Aorta (tissue), 5 donors: ENCODE measurements at regions not wholly inside any gene's neighbourhood (a gene's known extent, or its start where the extent isn't known, plus 50 kb on each side); places are given as distances from the start of the nearest gene placed in this dataset.

ENCODE experiments used
- ATAC-seq: fragments of 200-7000 bp; cut with Tn5 transposase; one replicate; pipeline ENCODE4 v1.9.1; 2022; ENCODE audit warnings: moderate library complexity; ENCODE audit not compliant: low FRiP score
- DNase-seq, 2 donors: peaks; one replicate each; pipeline ENCODE4 v3.0.0-alpha.2; 2020
- H3K27ac ChIP-seq, 2 donors: one replicate each; pipeline ENCODE4 v1.5.1; 2013; ENCODE audit warnings: low read length in 2 of 2, mild to moderate bottlenecking in 2 of 2, moderate library complexity in 2 of 2, control low read depth in 1 of 2, inconsistent platforms in 1 of 2, low read depth in 1 of 2
- H3K27me3 ChIP-seq, 2 donors: one replicate each; pipeline ENCODE4 v1.6.1; 2013; ENCODE audit warnings: control low read depth in 1 of 2, low read length in 1 of 2, mild to moderate bottlenecking in 1 of 2, moderate library complexity in 1 of 2; ENCODE audit not compliant: insufficient read depth in 2 of 2, control insufficient read depth in 1 of 2
- H3K36me3 ChIP-seq, 2 donors: one replicate each; pipeline ENCODE4 v1.6.1; 2013; ENCODE audit warnings: control low read depth in 1 of 2, low read length in 1 of 2, mild to moderate bottlenecking in 1 of 2; ENCODE audit not compliant: insufficient read depth in 2 of 2, control insufficient read depth in 1 of 2
- H3K4me1 ChIP-seq, 2 donors: one replicate each; pipeline ENCODE4 v1.6.1; 2013; ENCODE audit warnings: low read length in 2 of 2, control low read depth in 1 of 2, mild to moderate bottlenecking in 1 of 2, moderate library complexity in 1 of 2; ENCODE audit not compliant: insufficient read depth in 2 of 2, control insufficient read depth in 1 of 2
- H3K4me3 ChIP-seq, 2 donors: one replicate each; pipeline ENCODE4 v1.5.1; 2013; ENCODE audit warnings: low read length in 2 of 2, control low read depth in 1 of 2, mild to moderate bottlenecking in 1 of 2
- H3K9me3 ChIP-seq: one replicate; pipeline ENCODE4 v1.6.1; 2013; ENCODE audit warnings: mild to moderate bottlenecking, low read length; ENCODE audit not compliant: control insufficient read depth
- WGBS, 2 donors: extraction: QIAGEN DNeasy Blood & Tissue Kit; methylation state at CpG; one replicate each; pipeline ENCODE4 v1.1.7; 2013; 5-methylcytosine and 5-hydroxymethylcytosine counted together
- intact Hi-C, 2 donors: fragments of 100-400 bp; cut with DNase I; formaldehyde crosslinking; loops; one replicate each; pipeline versions ENCODE4 v1.14.2 to v1.15.0; 2022
- donor health status: healthy with polysubstance abuse.
- donor health status: Bipolar disorder and iron deficiency.
- donor health status: DM: no; HTN: no; CAD: no.
- donor health status: DM: no; HTN: no; CAD: no.
- donor health status: DM: yes; HTN: yes; CAD: no.

- Histone ChIP-seq H3K27me3 (no peaks in the 10 kb centered on the region), H3K9me3 (no peaks in the 10 kb centered on the region), H3K27ac (no peak overlapping the region), H3K36me3 (no peaks in the 10 kb centered on the region), H3K4me3 (no peak overlapping the region), H3K4me1 (no peaks in the 10 kb centered on the region)
- intact Hi-C loops: no loop called here
- ATAC-seq: no peak
- peak in 1 of 2 donors; percentile 70 for DNase-seq
- WGBS, 2 donors: 91 to 95% methylated on average over 1 of the region's 1 CpG
These were observed 258.7 kb downstream of the SPATA31D1 start for GRCh38 chr9:82247318-82247717.

GRCh38 chr9:82252116-82252515, 263.5 kb downstream of the SPATA31D1 start:
- Histone ChIP-seq H3K36me3 (no peaks in the 10 kb centered on the region), H3K4me3 (no peak overlapping the region), H3K27ac (no peak overlapping the region), H3K9me3 (no peaks in the 10 kb centered on the region), H3K4me1 (peaks cover 0 to 10% of the 10 kb centered on the region in 2 donors), H3K27me3 (no peaks in the 10 kb centered on the region)
- intact Hi-C loops: no loop called here
- ATAC-seq: no peak
- DNase-seq: no peak

- DNase-seq (no peak), ATAC-seq (no peak)
- Histone ChIP-seq H3K27me3 (no peaks in the 10 kb centered on the region), H3K27ac (no peak overlapping the region), H3K4me3 (no peak overlapping the region), H3K9me3 (no peaks in the 10 kb centered on the region), H3K4me1 (peaks cover 0 to 10% of the 10 kb centered on the region in 2 donors), H3K36me3 (no peaks in the 10 kb centered on the region)
- intact Hi-C loops: no loop called here
- WGBS, 2 donors: 97% methylated on average over 1 of the region's 1 CpG
These were observed 266.2 kb downstream of the SPATA31D1 start for GRCh38 chr9:82254646-82255367.

GRCh38 chr9:82255481-82256176, 267.1 kb downstream of the SPATA31D1 start:
- H3K4me1 ChIP-seq: peaks cover 0 to 10% of the 10 kb centered on the region in 2 donors
- ATAC-seq (no peak), DNase-seq (no peak)
- intact Hi-C loops: no loop called here
- no peak overlapping the region for H3K27ac ChIP-seq
- 28 to 56% methylated on average over 10 of the region's 10 CpGs for WGBS, 2 donors
- H3K27me3 ChIP-seq: no peaks in the 10 kb centered on the region
- H3K9me3 ChIP-seq: no peaks in the 10 kb centered on the region
- H3K36me3 ChIP-seq: no peaks in the 10 kb centered on the region
- H3K4me3 ChIP-seq: no peak overlapping the region

GRCh38 chr9:82260691-82261090, 272.1 kb downstream of the SPATA31D1 start:
- H3K36me3 ChIP-seq: no peaks in the 10 kb centered on the region
- no peak overlapping the region for H3K27ac ChIP-seq
- H3K27me3 ChIP-seq: no peaks in the 10 kb centered on the region
- 81 to 82% methylated on average over 2 of the region's 2 CpGs for WGBS, 2 donors
- H3K4me3 ChIP-seq: no peak overlapping the region
- H3K4me1 ChIP-seq: peaks cover 0 to 5% of the 10 kb centered on the region in 2 donors
- no peaks in the 10 kb centered on the region for H3K9me3 ChIP-seq
- DNase-seq (no peak), ATAC-seq (no peak)
- intact Hi-C loops: no loop called here

- Histone ChIP-seq H3K4me3 (no peak overlapping the region), H3K9me3 (no peaks in the 10 kb centered on the region), H3K27me3 (no peaks in the 10 kb centered on the region), H3K36me3 (no peaks in the 10 kb centered on the region), H3K27ac (no peak overlapping the region), H3K4me1 (no peaks in the 10 kb centered on the region)
- DNase-seq: no peak
- no peak for ATAC-seq
- intact Hi-C loops: no loop called here
- 67 to 78% methylated on average over 1 of the region's 1 CpG for whole genome bisulfite sequencing, 2 donors
These were observed 275.0 kb downstream of the SPATA31D1 start for GRCh38 chr9:82263619-82264018.

GRCh38 chr9:82271106-82271561, 282.6 kb downstream of the SPATA31D1 start:
- Histone ChIP-seq H3K4me3 (no peak overlapping the region), H3K36me3 (no peaks in the 10 kb centered on the region), H3K4me1 (no peaks in the 10 kb centered on the region), H3K27ac (no peak overlapping the region), H3K27me3 (no peaks in the 10 kb centered on the region), H3K9me3 (no peaks in the 10 kb centered on the region)
- ATAC-seq: no peak
- intact Hi-C loops: no loop called here
- 80 to 97% methylated on average over 1 of the region's 1 CpG for WGBS, 2 donors
- no peak for DNase-seq

GRCh38 chr9:82273121-82273520, 284.5 kb downstream of the SPATA31D1 start:
- H3K27ac ChIP-seq: no peak overlapping the region
- no peaks in the 10 kb centered on the region for H3K4me1 ChIP-seq
- no peaks in the 10 kb centered on the region for H3K9me3 ChIP-seq
- 77 to 80% methylated on average over 1 of the region's 1 CpG for WGBS, 2 donors
- no peaks in the 10 kb centered on the region for H3K36me3 ChIP-seq
- H3K4me3 ChIP-seq: no peak overlapping the region
- no peak for ATAC-seq
- intact Hi-C loops: no loop called here
- no peaks in the 10 kb centered on the region for H3K27me3 ChIP-seq
- no peak for DNase-seq
